ENCODE measurements at regions not wholly inside any gene's neighbourhood (a gene's known extent, or its start where the extent isn't known, plus 50 kb on each side); places are given as distances from the start of the nearest gene placed in this dataset.

DNA sequence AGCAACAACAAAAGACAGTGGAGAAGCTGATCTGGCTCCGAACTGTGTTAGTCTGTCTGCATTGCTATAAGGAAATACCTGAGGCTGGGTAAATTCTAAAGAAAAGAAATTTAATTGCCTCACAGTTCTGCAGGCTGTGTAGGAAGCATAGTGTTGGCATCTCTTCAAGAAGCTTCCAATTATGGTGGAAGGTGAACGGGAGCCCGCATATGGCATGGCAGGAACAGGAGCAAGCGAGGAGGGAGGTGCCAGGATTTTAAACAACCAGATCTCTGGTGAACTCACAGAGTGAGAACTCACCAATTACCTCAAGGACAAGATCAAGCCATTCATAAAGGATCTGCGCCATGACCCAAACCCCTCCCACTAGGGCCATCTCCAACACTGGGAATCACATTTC lies 293.5 kb downstream of the SMOC2 start:
- Histone ChIP-seq H3K27me3 (ENCODE audit: insufficient read depth, low read length, poor library complexity) (no peaks in the 10 kb centered on the region), H3K23ac (ENCODE audit: low read length) (no peak overlapping the region), H3K4me2 (ENCODE audit: low read length) (no peak overlapping the region), H3K9ac (ENCODE audit: low read length) (no peak overlapping the region), H3K79me2 (ENCODE audit: control insufficient read depth, insufficient read depth, low read length) (no peaks in the 10 kb centered on the region), H3K4me1 (ENCODE audit: control insufficient read depth, low read depth, low read length) (no peaks in the 10 kb centered on the region), H4K8ac (ENCODE audit: low read depth, low read length) (no peak overlapping the region), H3K27ac (ENCODE audit: low read depth, low read length) (no peak overlapping the region), H2BK120ac (ENCODE audit: low read depth, low read length) (no peak overlapping the region), H3K79me1 (ENCODE audit: low read length) (no peaks in the 10 kb centered on the region), H2AK5ac (ENCODE audit: low read length) (no peak overlapping the region), H3K36me3 (ENCODE audit: control insufficient read depth, insufficient read depth, low read length) (no peaks in the 10 kb centered on the region), H3K18ac (ENCODE audit: low read length) (no peak overlapping the region), H3K4me3 (ENCODE audit: low read length) (no peak overlapping the region), H3K4ac (ENCODE audit: low read depth, low read length) (no peak overlapping the region), H2BK15ac (replicated peaks; ENCODE audit: low read depth) (no peak overlapping the region), H2BK5ac (ENCODE audit: low read length) (no peak overlapping the region), H4K5ac (ENCODE audit: low read length) (no peak overlapping the region), H3K56ac (ENCODE audit: low read length) (no peak overlapping the region)
- no CpG with 5 or more reads among the region's 5 CpGs for WGBS (ENCODE audit: extremely low coverage, insufficient coverage, low lambda C conversion rate)
- DNase-seq = no peak

DNA sequence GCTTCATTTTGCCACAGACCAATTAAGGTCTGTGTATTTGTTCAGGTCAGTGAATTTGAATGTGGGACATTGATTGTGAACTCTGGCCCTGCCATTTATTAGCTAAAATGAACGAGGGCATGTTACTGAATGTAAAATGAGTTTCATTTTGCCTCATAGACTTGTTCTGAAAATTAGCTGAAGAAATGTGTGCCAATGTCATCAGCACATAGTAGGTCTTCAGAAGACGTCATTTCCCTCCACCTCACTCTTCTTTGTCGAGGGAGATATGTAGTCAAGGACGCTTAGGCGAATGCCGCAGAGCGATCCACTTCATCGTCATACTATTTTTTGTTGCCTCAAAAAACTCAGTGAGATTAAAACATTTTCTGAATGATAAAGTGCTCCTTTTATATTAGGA lies 291.7 kb downstream of the SMOC2 start:
- no peak overlapping the region for H3K56ac ChIP-seq (ENCODE audit: low read length)
- no peak overlapping the region for H3K4me3 ChIP-seq (ENCODE audit: low read length)
- no peak overlapping the region for H3K27ac ChIP-seq (ENCODE audit: low read depth, low read length)
- H3K27me3 ChIP-seq (ENCODE audit: insufficient read depth, low read length, poor library complexity) = no peaks in the 10 kb centered on the region
- no peaks in the 10 kb centered on the region for H3K4me1 ChIP-seq (ENCODE audit: control insufficient read depth, low read depth, low read length)
- no peak overlapping the region for H3K4ac ChIP-seq (ENCODE audit: low read depth, low read length)
- H3K4me2 ChIP-seq (ENCODE audit: low read length) = no peak overlapping the region
- no peak overlapping the region for H2BK5ac ChIP-seq (ENCODE audit: low read length)
- no CpG with 5 or more reads among the region's 8 CpGs for WGBS (ENCODE audit: extremely low coverage, insufficient coverage, low lambda C conversion rate)
- H2BK120ac ChIP-seq (ENCODE audit: low read depth, low read length) = no peak overlapping the region
- H3K36me3 ChIP-seq (ENCODE audit: control insufficient read depth, insufficient read depth, low read length) = no peaks in the 10 kb centered on the region
- H2AK5ac ChIP-seq (ENCODE audit: low read length) = no peak overlapping the region
- no peak overlapping the region for H3K18ac ChIP-seq (ENCODE audit: low read length)
- no peak overlapping the region for H4K8ac ChIP-seq (ENCODE audit: low read depth, low read length)
- no peak for DNase-seq
- no peak overlapping the region for H3K23ac ChIP-seq (ENCODE audit: low read length)
- H2BK15ac ChIP-seq (replicated peaks; ENCODE audit: low read depth) = no peak overlapping the region
- H3K79me1 ChIP-seq (ENCODE audit: low read length) = no peaks in the 10 kb centered on the region
- H4K5ac ChIP-seq (ENCODE audit: low read length) = no peak overlapping the region
- H3K79me2 ChIP-seq (ENCODE audit: control insufficient read depth, insufficient read depth, low read length) = no peaks in the 10 kb centered on the region
- H3K9ac ChIP-seq (ENCODE audit: low read length) = no peak overlapping the region

DNA sequence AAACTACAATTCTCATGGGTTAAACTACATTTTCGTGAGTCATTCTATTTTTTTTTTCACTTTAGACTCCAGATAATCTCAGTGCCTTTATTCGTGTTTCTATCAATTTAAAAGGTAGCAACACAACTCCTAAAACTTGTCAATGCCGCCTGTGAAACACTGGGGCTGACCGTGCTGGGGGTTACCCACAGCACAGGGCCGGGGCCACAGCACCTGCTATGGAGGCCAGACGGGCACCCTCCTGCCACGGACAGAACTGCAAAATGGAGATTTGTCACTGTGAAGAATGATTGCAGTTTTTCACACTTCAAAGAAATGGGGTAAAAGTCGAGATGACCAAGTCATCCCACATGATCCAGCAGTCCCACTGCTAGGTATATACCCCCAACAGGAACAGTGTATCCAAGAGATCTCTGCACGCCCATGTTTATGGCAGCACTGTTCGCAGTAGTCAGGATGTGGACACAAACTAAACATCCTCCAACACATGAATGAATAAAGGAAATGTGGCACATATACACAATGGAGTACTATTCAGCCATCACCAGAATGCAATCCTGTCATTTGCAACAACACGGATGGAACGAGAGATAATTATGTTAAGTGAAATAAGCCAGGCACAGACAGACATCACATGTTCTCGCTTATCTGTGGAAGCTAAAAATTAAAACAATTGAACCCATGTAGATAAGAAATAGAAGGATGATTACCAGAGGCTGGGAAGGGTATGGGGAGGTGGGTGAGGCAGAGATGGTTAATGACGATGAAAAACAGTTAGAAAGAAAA lies 290.1 kb downstream of the SMOC2 start:
- no peaks in the 10 kb centered on the region for H3K79me1 ChIP-seq (ENCODE audit: low read length)
- H3K27me3 ChIP-seq (ENCODE audit: insufficient read depth, low read length, poor library complexity) = no peaks in the 10 kb centered on the region
- no peak overlapping the region for H3K4me3 ChIP-seq (ENCODE audit: low read length)
- no peaks in the 10 kb centered on the region for H3K79me2 ChIP-seq (ENCODE audit: control insufficient read depth, insufficient read depth, low read length)
- H4K5ac ChIP-seq (ENCODE audit: low read length) = no peak overlapping the region
- WGBS (ENCODE audit: extremely low coverage, insufficient coverage, low lambda C conversion rate) = 100% methylated on average over 1 of the region's 14 CpGs
- no peak overlapping the region for H3K27ac ChIP-seq (ENCODE audit: low read depth, low read length)
- no peaks in the 10 kb centered on the region for H3K36me3 ChIP-seq (ENCODE audit: control insufficient read depth, insufficient read depth, low read length)
- no peak overlapping the region for H3K18ac ChIP-seq (ENCODE audit: low read length)
- no peak overlapping the region for H3K4ac ChIP-seq (ENCODE audit: low read depth, low read length)
- no peak overlapping the region for H2BK15ac ChIP-seq (replicated peaks; ENCODE audit: low read depth)
- H3K4me2 ChIP-seq (ENCODE audit: low read length) = no peak overlapping the region
- no peaks in the 10 kb centered on the region for H3K4me1 ChIP-seq (ENCODE audit: control insufficient read depth, low read depth, low read length)
- no peak overlapping the region for H3K56ac ChIP-seq (ENCODE audit: low read length)
- no peak overlapping the region for H2AK5ac ChIP-seq (ENCODE audit: low read length)
- no peak for DNase-seq
- no peak overlapping the region for H3K23ac ChIP-seq (ENCODE audit: low read length)
- H3K9ac ChIP-seq (ENCODE audit: low read length) = no peak overlapping the region
- no peak overlapping the region for H4K8ac ChIP-seq (ENCODE audit: low read depth, low read length)
- no peak overlapping the region for H2BK5ac ChIP-seq (ENCODE audit: low read length)
- no peak overlapping the region for H2BK120ac ChIP-seq (ENCODE audit: low read depth, low read length)

DNA sequence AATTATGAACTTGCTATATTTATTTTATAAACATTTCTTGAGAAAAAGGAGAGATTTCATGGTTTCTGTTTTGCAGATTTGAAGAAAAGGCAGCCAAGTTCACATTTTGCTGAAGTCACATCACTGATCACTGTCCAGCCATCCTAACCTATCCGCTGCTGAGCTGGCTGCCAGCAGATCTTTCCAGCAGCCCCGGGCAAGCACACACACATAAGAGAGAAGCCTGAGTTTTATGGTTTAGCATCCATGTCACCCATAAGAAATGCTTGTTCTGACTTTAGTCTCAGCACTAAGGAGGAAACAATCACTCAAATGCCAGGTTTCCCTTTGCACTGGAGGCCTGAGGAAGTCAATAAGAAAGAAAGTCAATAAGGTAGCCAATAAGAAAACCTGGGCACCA lies 287.1 kb downstream of the SMOC2 start:
- DNase-seq = no peak
- H3K27me3 ChIP-seq (ENCODE audit: insufficient read depth, low read length, poor library complexity) = no peaks in the 10 kb centered on the region
- no peak overlapping the region for H2BK120ac ChIP-seq (ENCODE audit: low read depth, low read length)
- H3K27ac ChIP-seq (ENCODE audit: low read depth, low read length) = no peak overlapping the region
- H3K4me3 ChIP-seq (ENCODE audit: low read length) = no peak overlapping the region
- no peak overlapping the region for H3K23ac ChIP-seq (ENCODE audit: low read length)
- no CpG with 5 or more reads among the region's 2 CpGs for WGBS (ENCODE audit: extremely low coverage, insufficient coverage, low lambda C conversion rate)
- no peaks in the 10 kb centered on the region for H3K36me3 ChIP-seq (ENCODE audit: control insufficient read depth, insufficient read depth, low read length)
- H3K4ac ChIP-seq (ENCODE audit: low read depth, low read length) = no peak overlapping the region
- H3K4me2 ChIP-seq (ENCODE audit: low read length) = no peak overlapping the region
- H2BK15ac ChIP-seq (replicated peaks; ENCODE audit: low read depth) = no peak overlapping the region
- no peak overlapping the region for H3K18ac ChIP-seq (ENCODE audit: low read length)
- no peak overlapping the region for H4K8ac ChIP-seq (ENCODE audit: low read depth, low read length)
- no peaks in the 10 kb centered on the region for H3K79me1 ChIP-seq (ENCODE audit: low read length)
- H3K79me2 ChIP-seq (ENCODE audit: control insufficient read depth, insufficient read depth, low read length) = no peaks in the 10 kb centered on the region
- no peak overlapping the region for H2BK5ac ChIP-seq (ENCODE audit: low read length)
- no peak overlapping the region for H3K56ac ChIP-seq (ENCODE audit: low read length)
- no peak overlapping the region for H2AK5ac ChIP-seq (ENCODE audit: low read length)
- no peaks in the 10 kb centered on the region for H3K4me1 ChIP-seq (ENCODE audit: control insufficient read depth, low read depth, low read length)
- no peak overlapping the region for H3K9ac ChIP-seq (ENCODE audit: low read length)
- no peak overlapping the region for H4K5ac ChIP-seq (ENCODE audit: low read length)

DNA sequence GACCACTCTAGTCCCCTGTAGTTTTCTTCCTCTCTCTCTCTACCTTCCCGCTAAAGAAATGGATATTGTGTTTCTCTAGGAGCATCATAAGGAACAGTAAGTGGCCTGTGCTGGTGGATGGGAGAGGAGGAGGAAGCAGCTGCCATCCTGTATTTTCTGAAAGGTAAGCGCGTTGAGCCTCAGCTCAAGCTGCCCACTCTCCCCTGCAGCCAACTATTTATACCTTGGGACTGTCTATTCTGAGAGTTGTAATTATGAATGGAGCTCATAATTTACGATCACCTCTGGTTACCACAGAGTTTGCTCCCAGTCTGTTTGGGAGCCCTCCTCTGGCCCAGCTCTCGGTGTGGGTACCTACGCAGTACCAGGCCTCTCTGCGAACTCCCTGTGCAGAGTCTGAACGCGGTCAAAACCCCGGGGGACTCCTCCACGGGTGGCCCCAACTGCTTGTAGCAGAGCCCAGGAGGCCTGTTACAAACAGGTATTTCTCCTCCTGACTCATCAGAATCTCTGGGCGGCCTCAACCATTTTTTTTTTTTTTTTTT lies 285.4 kb downstream of the SMOC2 start:
- H3K4me1 ChIP-seq (ENCODE audit: control insufficient read depth, low read depth, low read length) = no peaks in the 10 kb centered on the region
- no peak overlapping the region for H3K18ac ChIP-seq (ENCODE audit: low read length)
- WGBS (ENCODE audit: extremely low coverage, insufficient coverage, low lambda C conversion rate) = no CpG with 5 or more reads among the region's 12 CpGs
- H3K4me3 ChIP-seq (ENCODE audit: low read length) = no peak overlapping the region
- no peak overlapping the region for H3K9ac ChIP-seq (ENCODE audit: low read length)
- no peak overlapping the region for H2BK5ac ChIP-seq (ENCODE audit: low read length)
- H3K27ac ChIP-seq (ENCODE audit: low read depth, low read length) = no peak overlapping the region
- no peak overlapping the region for H4K8ac ChIP-seq (ENCODE audit: low read depth, low read length)
- no peaks in the 10 kb centered on the region for H3K79me2 ChIP-seq (ENCODE audit: control insufficient read depth, insufficient read depth, low read length)
- H3K23ac ChIP-seq (ENCODE audit: low read length) = no peak overlapping the region
- no peak overlapping the region for H3K4ac ChIP-seq (ENCODE audit: low read depth, low read length)
- H3K56ac ChIP-seq (ENCODE audit: low read length) = no peak overlapping the region
- no peak overlapping the region for H2BK120ac ChIP-seq (ENCODE audit: low read depth, low read length)
- DNase-seq = no peak
- H2AK5ac ChIP-seq (ENCODE audit: low read length) = no peak overlapping the region
- no peak overlapping the region for H4K5ac ChIP-seq (ENCODE audit: low read length)
- no peaks in the 10 kb centered on the region for H3K36me3 ChIP-seq (ENCODE audit: control insufficient read depth, insufficient read depth, low read length)
- H3K27me3 ChIP-seq (ENCODE audit: insufficient read depth, low read length, poor library complexity) = no peaks in the 10 kb centered on the region
- no peak overlapping the region for H2BK15ac ChIP-seq (replicated peaks; ENCODE audit: low read depth)
- no peaks in the 10 kb centered on the region for H3K79me1 ChIP-seq (ENCODE audit: low read length)
- H3K4me2 ChIP-seq (ENCODE audit: low read length) = no peak overlapping the region

DNA sequence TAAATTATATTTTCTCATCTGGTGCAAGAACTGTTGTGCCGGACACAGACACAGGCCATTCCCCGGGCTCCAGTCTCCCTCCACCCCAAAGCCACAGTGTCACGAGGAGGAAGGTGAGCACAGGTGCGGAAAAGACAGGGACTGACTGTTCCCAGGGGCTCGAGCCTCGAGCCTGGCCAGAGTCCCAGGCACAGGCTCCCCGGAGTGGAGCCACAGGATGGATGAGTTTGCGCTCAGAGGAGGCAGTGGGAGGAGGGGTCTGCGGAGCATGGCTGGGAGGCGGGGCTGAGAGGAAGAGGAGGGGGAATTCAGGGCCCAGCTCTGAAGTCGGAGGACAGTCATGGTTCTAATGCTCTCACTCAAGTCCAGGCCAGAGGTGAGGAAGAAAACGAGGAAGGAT lies 284.8 kb downstream of the SMOC2 start:
- Histone ChIP-seq H4K5ac (ENCODE audit: low read length) (no peak overlapping the region), H2BK120ac (ENCODE audit: low read depth, low read length) (no peak overlapping the region), H3K18ac (ENCODE audit: low read length) (no peak overlapping the region), H2AK5ac (ENCODE audit: low read length) (no peak overlapping the region), H3K4ac (ENCODE audit: low read depth, low read length) (no peak overlapping the region), H2BK15ac (replicated peaks; ENCODE audit: low read depth) (no peak overlapping the region), H3K4me2 (ENCODE audit: low read length) (no peak overlapping the region), H3K23ac (ENCODE audit: low read length) (no peak overlapping the region), H3K4me1 (ENCODE audit: control insufficient read depth, low read depth, low read length) (no peaks in the 10 kb centered on the region), H3K56ac (ENCODE audit: low read length) (no peak overlapping the region), H2BK5ac (ENCODE audit: low read length) (no peak overlapping the region), H3K79me2 (ENCODE audit: control insufficient read depth, insufficient read depth, low read length) (no peaks in the 10 kb centered on the region), H3K27ac (ENCODE audit: low read depth, low read length) (no peak overlapping the region), H3K4me3 (ENCODE audit: low read length) (no peak overlapping the region), H4K8ac (ENCODE audit: low read depth, low read length) (no peak overlapping the region), H3K79me1 (ENCODE audit: low read length) (no peaks in the 10 kb centered on the region), H3K27me3 (ENCODE audit: insufficient read depth, low read length, poor library complexity) (no peaks in the 10 kb centered on the region), H3K36me3 (ENCODE audit: control insufficient read depth, insufficient read depth, low read length) (no peaks in the 10 kb centered on the region), H3K9ac (ENCODE audit: low read length) (no peak overlapping the region)
- 100% methylated on average over 1 of the region's 12 CpGs for WGBS (ENCODE audit: extremely low coverage, insufficient coverage, low lambda C conversion rate)
- DNase-seq = no peak
